ENCODE measurements at regions not wholly inside any gene's neighbourhood (a gene's known extent, or its start where the extent isn't known, plus 50 kb on each side); places are given as distances from the start of the nearest gene placed in this dataset.

DNA sequence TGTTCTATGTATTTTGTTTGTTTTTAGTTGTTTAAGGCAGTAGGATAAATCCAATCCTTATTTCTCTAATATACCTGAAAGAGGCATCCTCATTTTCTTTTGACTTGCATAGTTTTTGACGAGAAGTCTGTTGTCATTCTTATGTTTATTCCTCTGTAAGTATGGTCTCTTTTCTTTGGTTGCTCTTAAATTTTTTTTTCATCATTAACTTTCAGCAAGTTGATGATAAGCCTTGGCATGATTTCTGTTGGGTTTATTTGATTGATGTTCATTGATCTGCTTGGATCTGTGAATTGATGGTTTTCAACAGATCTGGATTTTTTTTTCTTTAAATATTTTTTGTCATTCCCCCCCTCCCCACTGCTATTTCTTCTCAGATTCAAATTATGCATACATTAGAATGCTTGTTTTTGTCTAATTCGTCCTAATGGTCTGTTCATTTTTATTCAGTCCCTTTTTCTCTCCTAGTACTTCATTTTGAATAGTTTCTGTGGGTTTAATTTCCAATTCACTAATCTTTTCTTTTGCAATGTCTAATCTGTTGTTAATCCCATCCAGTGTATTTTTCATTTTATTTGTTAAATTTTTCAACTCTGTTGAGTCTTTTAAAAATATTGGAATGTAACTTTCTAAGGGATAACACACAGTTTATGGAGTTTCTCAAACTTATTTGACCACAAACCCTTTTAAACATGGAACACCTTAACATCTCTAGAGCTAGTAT lies 495.9 kb downstream of the CSNK1G3 start:
- TF ChIP-seq, protein P1, sequence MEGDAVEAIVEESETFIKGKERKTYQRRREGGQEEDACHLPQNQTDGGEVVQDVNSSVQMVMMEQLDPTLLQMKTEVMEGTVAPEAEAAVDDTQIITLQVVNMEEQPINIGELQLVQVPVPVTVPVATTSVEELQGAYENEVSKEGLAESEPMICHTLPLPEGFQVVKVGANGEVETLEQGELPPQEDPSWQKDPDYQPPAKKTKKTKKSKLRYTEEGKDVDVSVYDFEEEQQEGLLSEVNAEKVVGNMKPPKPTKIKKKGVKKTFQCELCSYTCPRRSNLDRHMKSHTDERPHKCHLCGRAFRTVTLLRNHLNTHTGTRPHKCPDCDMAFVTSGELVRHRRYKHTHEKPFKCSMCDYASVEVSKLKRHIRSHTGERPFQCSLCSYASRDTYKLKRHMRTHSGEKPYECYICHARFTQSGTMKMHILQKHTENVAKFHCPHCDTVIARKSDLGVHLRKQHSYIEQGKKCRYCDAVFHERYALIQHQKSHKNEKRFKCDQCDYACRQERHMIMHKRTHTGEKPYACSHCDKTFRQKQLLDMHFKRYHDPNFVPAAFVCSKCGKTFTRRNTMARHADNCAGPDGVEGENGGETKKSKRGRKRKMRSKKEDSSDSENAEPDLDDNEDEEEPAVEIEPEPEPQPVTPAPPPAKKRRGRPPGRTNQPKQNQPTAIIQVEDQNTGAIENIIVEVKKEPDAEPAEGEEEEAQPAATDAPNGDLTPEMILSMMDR (conservative IDR thresholded peaks at IDR 0.05; ENCODE audit: low read length), result no peak
- TF ChIP-seq EZH2phosphoT487 (IDR thresholded peaks at IDR 0.05; ENCODE audit: borderline replicate concordance, low read depth, low read length), result no peak
